IMR-90 (cell line): ENCODE measurements at regions not wholly inside any gene's neighbourhood (a gene's known extent, or its start where the extent isn't known, plus 50 kb on each side); places are given as distances from the start of the nearest gene placed in this dataset.

Source experiments
- ATAC-seq: fragments of 200-7000 bp; cut with Tn5 transposase; 2 replicates; pipeline ENCODE4 v1.9.1; 2020; ENCODE audit warnings: low read depth, mild to moderate bottlenecking, moderate library complexity
- BruUV-seq: library from RNA; stranded (reverse); fragments of 400-500 nt; replicated peaks from 2 replicates; lab custom pipeline; 2021; lab: Mats Ljungman, UMichigan
- CTCF ChIA-PET: fragments of 300-600 bp; formaldehyde crosslinking; extraction: SDS; loops from one replicate; lab custom pipeline; 2021; ENCODE audit warnings: antibody characterized with exemption; lab: Yijun Ruan, JAX
- POLR2A ChIA-PET: fragments of 300-600 bp; sonication (Branson Sonifier 250); formaldehyde crosslinking; loops from one replicate; lab custom pipeline; 2022; ENCODE audit warnings: antibody characterized with exemption; ENCODE audit not compliant: unreplicated experiment; lab: Charles Lee
- DNase-seq: peaks from one replicate; pipeline ENCODE4 v3.0.0; 2013
- H2AFZ ChIP-seq: replicated peaks from 2 replicates; pipeline ENCODE3; 2013; ENCODE audit warnings: low read length, mild to moderate bottlenecking; ENCODE audit not compliant: poor library complexity
- H2AK5ac ChIP-seq: 2 replicates; pipeline ENCODE4 v1.6.1; 2013; ENCODE audit warnings: low read depth, low read length, inconsistent platforms
- H2AK9ac ChIP-seq: replicated peaks from 2 replicates; pipeline ENCODE3; 2013; ENCODE audit warnings: mild to moderate bottlenecking, low read depth, low read length, moderate library complexity; ENCODE audit not compliant: poor library complexity
- H2BK120ac ChIP-seq: 2 replicates; pipeline ENCODE4 v1.6.1; 2013; ENCODE audit warnings: low read depth, low read length, inconsistent platforms
- H2BK15ac ChIP-seq: 3 replicates; pipeline ENCODE4 v1.6.1; 2013; ENCODE audit warnings: low read depth, low read length, inconsistent platforms
- H2BK20ac ChIP-seq: 2 replicates; pipeline ENCODE4 v1.6.1; 2013; ENCODE audit warnings: low read depth, mild to moderate bottlenecking, inconsistent platforms, low read length, moderate library complexity
- H2BK5ac ChIP-seq: 2 replicates; pipeline ENCODE4 v1.6.1; 2013; ENCODE audit warnings: mild to moderate bottlenecking, low read depth, low read length, inconsistent platforms; ENCODE audit not compliant: poor library complexity, severe bottlenecking
- H3K14ac ChIP-seq: replicated peaks from 2 replicates; pipeline ENCODE4 v1.6.1; 2013; ENCODE audit warnings: low read depth, low read length, inconsistent platforms
- H3K18ac ChIP-seq: 2 replicates; pipeline ENCODE4 v1.6.1; 2013; ENCODE audit warnings: low read depth, low read length, control low read depth
- H3K23ac ChIP-seq: 2 replicates; pipeline ENCODE4 v1.6.1; 2013; ENCODE audit warnings: low read depth, low read length, inconsistent platforms
- H3K27ac ChIP-seq: 2 replicates; pipeline ENCODE4 v1.5.1; 2013; ENCODE audit warnings: mild to moderate bottlenecking, control low read depth, low read length; ENCODE audit not compliant: insufficient read depth
- H3K27me3 ChIP-seq: 2 replicates; pipeline ENCODE4 v1.6.1; 2013; ENCODE audit warnings: low read length; ENCODE audit not compliant: control insufficient read depth, insufficient read depth
- H3K36me3 ChIP-seq: 2 replicates; pipeline ENCODE4 v1.6.1; 2013; ENCODE audit warnings: low read length, mixed read lengths; ENCODE audit not compliant: control insufficient read depth, insufficient read depth
- H3K4ac ChIP-seq: 2 replicates; pipeline ENCODE4 v1.6.1; 2013; ENCODE audit warnings: low read depth, low read length, inconsistent platforms
- H3K4me1 ChIP-seq: 2 replicates; pipeline ENCODE4 v1.6.1; 2013; ENCODE audit warnings: low read length, mixed read lengths; ENCODE audit not compliant: control insufficient read depth, insufficient read depth
- H3K4me2 ChIP-seq: 2 replicates; pipeline ENCODE4 v1.6.1; 2013; ENCODE audit warnings: low read depth, mild to moderate bottlenecking, control low read depth, low read length, moderate library complexity
- H3K4me3 ChIP-seq: 2 replicates; pipeline ENCODE4 v1.5.1; 2013; ENCODE audit warnings: low read depth, mild to moderate bottlenecking, control low read depth, low read length, moderate library complexity; ENCODE audit not compliant: insufficient read depth
- H3K56ac ChIP-seq: 2 replicates; pipeline ENCODE4 v1.6.1; 2013; ENCODE audit warnings: low read length, inconsistent platforms; ENCODE audit not compliant: insufficient read depth; ENCODE audit errors: extremely low read depth
- H3K79me1 ChIP-seq, 2 experiments: 2 replicates each; pipeline ENCODE4 v1.6.1; 2013; ENCODE audit warnings: low read length in 2 of 2, inconsistent platforms in 1 of 2, low read depth in 1 of 2
- H3K9ac ChIP-seq: 2 replicates; pipeline ENCODE4 v1.6.1; 2013; ENCODE audit warnings: low read depth, low read length, control low read depth
- H3K9me1 ChIP-seq: 2 replicates; pipeline ENCODE4 v1.6.1; 2013; ENCODE audit warnings: low read length, inconsistent platforms; ENCODE audit not compliant: insufficient read depth
- H3K9me3 ChIP-seq: 2 replicates; pipeline ENCODE4 v1.6.1; 2013; ENCODE audit warnings: low read length; ENCODE audit not compliant: control insufficient read depth, insufficient read depth
- H4K20me1 ChIP-seq: 2 replicates; pipeline ENCODE4 v1.6.1; 2013; ENCODE audit warnings: low read length, inconsistent platforms; ENCODE audit not compliant: insufficient read depth
- H4K5ac ChIP-seq: 2 replicates; pipeline ENCODE4 v1.6.1; 2013; ENCODE audit warnings: mild to moderate bottlenecking, low read depth, low read length, control low read depth
- H4K8ac ChIP-seq, 2 experiments: 2 replicates each; pipeline ENCODE4 v1.6.1; 2013; ENCODE audit warnings: low read depth in 2 of 2, low read length in 2 of 2, control low read depth in 1 of 2, inconsistent platforms in 1 of 2
- H4K91ac ChIP-seq: 2 replicates; pipeline ENCODE4 v1.6.1; 2013; ENCODE audit warnings: low read depth, low read length, inconsistent platforms; ENCODE audit not compliant: insufficient read depth
- BHLHE40 ChIP-seq: fragments of 150-350 bp; IDR thresholded peaks from 2 replicates; pipeline ENCODE4 v1.6.1; 2016; ENCODE audit warnings: mild to moderate bottlenecking, low read depth, low read length
- CEBPB ChIP-seq: IDR thresholded peaks from 2 replicates; pipeline ENCODE4 v1.6.1; 2012; ENCODE audit warnings: low read depth, low read length, improper control_type of control experiment
- CTCF ChIP-seq: conservative IDR thresholded peaks from 2 replicates; pipeline ENCODE4 v1.5.1; 2012; ENCODE audit warnings: mild to moderate bottlenecking, low read depth, low read length, improper control_type of control experiment
- ELK1 ChIP-seq: fragments of 150-350 bp; IDR thresholded peaks from 2 replicates; pipeline ENCODE4 v1.6.1; 2016; ENCODE audit warnings: low read depth, mild to moderate bottlenecking, low read length, moderate library complexity, borderline replicate concordance
- FOS ChIP-seq: fragments of 150-350 bp; IDR thresholded peaks from 2 replicates; pipeline ENCODE4 v1.6.1; 2016; ENCODE audit warnings: low read depth, low read length
- MAFK ChIP-seq: IDR thresholded peaks from 2 replicates; pipeline ENCODE4 v1.6.1; 2012; ENCODE audit warnings: low read depth, low read length, improper control_type of control experiment
- MAZ ChIP-seq: IDR thresholded peaks from 2 replicates; pipeline ENCODE4 v1.6.1; 2012; ENCODE audit warnings: low read depth, mild to moderate bottlenecking, low read length, improper control_type of control experiment, moderate library complexity, borderline replicate concordance
- MXI1 ChIP-seq: IDR thresholded peaks from 2 replicates; pipeline ENCODE4 v1.6.1; 2012; ENCODE audit warnings: low read depth, mild to moderate bottlenecking, low read length, moderate library complexity, borderline replicate concordance
- RAD21 ChIP-seq: IDR thresholded peaks from 2 replicates; pipeline ENCODE4 v1.6.1; 2012; ENCODE audit warnings: low read length, improper control_type of control experiment
- RCOR1 ChIP-seq: IDR thresholded peaks from 2 replicates; pipeline ENCODE4 v1.6.1; 2012; ENCODE audit warnings: mild to moderate bottlenecking, low read length, improper control_type of control experiment; ENCODE audit not compliant: insufficient replicate concordance
- RFX5 ChIP-seq: IDR thresholded peaks from 2 replicates; pipeline ENCODE4 v1.8.0; 2012; ENCODE audit warnings: low read depth, mild to moderate bottlenecking, low read length, moderate library complexity
- SMC3 ChIP-seq: fragments of 150-350 bp; IDR thresholded peaks from 2 replicates; pipeline ENCODE4 v1.6.1; 2016; ENCODE audit warnings: low read depth, mild to moderate bottlenecking, antibody characterized with exemption, low read length, moderate library complexity
- USF2 ChIP-seq: fragments of 150-350 bp; IDR thresholded peaks from 2 replicates; pipeline ENCODE4 v1.6.1; 2017; ENCODE audit warnings: mild to moderate bottlenecking, antibody characterized with exemption, low read length, low read depth
- WGBS, 2 experiments: methylation state at CpG; one replicate each; pipeline versions ENCODE4 v1.1.5 to v1.1.7; 2013; ENCODE audit warnings: missing lambda C conversion rate in 2 of 2; ENCODE audit not compliant: insufficient read length in 1 of 2; ENCODE audit errors: extremely low coverage in 2 of 2; 5-methylcytosine and 5-hydroxymethylcytosine counted together
- dilution Hi-C: fragments of 300-500 bp; cut with HindIII; formaldehyde crosslinking; loops from one replicate; pipeline ENCODE4 v1.14.3; 2018; ENCODE audit warnings: low sequenced_read_pairs; ENCODE audit not compliant: unreplicated experiment
- in situ Hi-C: fragments of 300-500 bp; cut with MboI; formaldehyde crosslinking; loops from 3 replicates; pipeline ENCODE4 v1.14.3; 2019; ENCODE audit warnings: low sequenced_read_pairs, inconsistent platforms, mixed read lengths
- intact Hi-C: fragments of 100-400 bp; cut with micrococcal nuclease; formaldehyde crosslinking; loops from 2 replicates; pipeline ENCODE4 v1.10.0; 2022

- Histone ChIP-seq H2BK5ac (peak overlapping the region; percentile 18), H3K4me1 (peaks cover 30% of the 10 kb centered on the region), H4K8ac (no peak overlapping the region), H2BK20ac (no peak overlapping the region), H4K5ac (peak overlapping the region; percentile 7; the same call in 1 of the 2 replicates), H2BK15ac (no peak overlapping the region), H3K14ac (no peak overlapping the region), H3K4ac (peak overlapping the region; percentile 38; the same call in 1 of the 2 replicates), H3K79me1 (peaks cover 9 to 62% of the 10 kb centered on the region in 2 experiments; a peak in 3 of 4 replicates), H3K4me3 (no peak overlapping the region), H2AK5ac (peak overlapping the region; percentile 52; the same call in 1 of the 2 replicates), H3K27me3 (no peaks in the 10 kb centered on the region), H3K36me3 (no peaks in the 10 kb centered on the region), H3K9me3 (no peaks in the 10 kb centered on the region), H2AK9ac (peak overlapping the region; percentile 25), H2BK120ac (no peak overlapping the region), H3K4me2 (no peak overlapping the region), H3K23ac (no peak overlapping the region), H3K9me1 (peaks cover 25% of the 10 kb centered on the region; the same call in 1 of the 2 replicates), H3K56ac (no peak overlapping the region), H3K18ac (no peak overlapping the region), H4K20me1 (peaks cover 41% of the 10 kb centered on the region), H3K9ac (no peak overlapping the region), H3K27ac (no peak overlapping the region), H2AFZ (peak overlapping the region; percentile 52), H4K91ac (no peak overlapping the region)
- WGBS, 2 experiments = 38% methylated on average over 5 of the region's 10 CpGs; no CpG with 5 or more reads in 1 of the 2 experiments
- in situ Hi-C loops = no loop called here
- DNase-seq (peak; percentile 89), ATAC-seq (peak; percentile 36)
- intact Hi-C loops = no loop called here
- POLR2A ChIA-PET = no interaction called here
- CTCF ChIA-PET = interaction anchor here (1.1 to 2.7 kb wide), 3 partner anchors 10 to 206 kb away, joined by 4 to 15 read pairs (median 7); no protein-coding TSS in a partner anchor
- no TSS peak for BruUV-seq
- dilution Hi-C loops = no loop called here
- TF ChIP-seq CTCF (no peak), SMC3 (no peak), BHLHE40 (peak; percentile 55; the same call in 1 of the 2 replicates), MXI1 (peak; percentile 64; the same call in 1 of the 2 replicates), RAD21 (no peak), CEBPB (peak; percentile 94), USF2 (no peak), RCOR1 (peak; percentile 80), MAZ (no peak), RFX5 (no peak), ELK1 (no peak), MAFK (no peak), FOS (peak; percentile 97)
These were observed 115.8 kb downstream of the SLC25A47 start for GRCh38 chr14:100438678-100439592.
